A673 (cell line): ENCODE measurements at regions not wholly inside any gene's neighbourhood (a gene's known extent, or its start where the extent isn't known, plus 50 kb on each side); places are given as distances from the start of the nearest gene placed in this dataset.

Experiments used
- BruUV-seq: library from RNA; stranded (reverse); fragments of 400-500 nt; replicated peaks from 2 replicates; lab custom pipeline; 2021; lab: Mats Ljungman, UMichigan
- CTCF ChIA-PET: fragments of 300-600 bp; sonication (Branson Sonifier 250); formaldehyde crosslinking; loops from one replicate; lab custom pipeline; 2022; ENCODE audit warnings: antibody characterized with exemption; lab: Charles Lee
- POLR2A ChIA-PET: fragments of 300-600 bp; sonication (Branson Sonifier 250); formaldehyde crosslinking; loops from one replicate; lab custom pipeline; 2022; ENCODE audit warnings: antibody characterized with exemption; ENCODE audit not compliant: low non-redundant PET; lab: Charles Lee
- DNase-seq: peaks from one replicate; pipeline ENCODE4 v3.0.0-alpha.2; 2015; ENCODE audit warnings: low spot score
- H3K27ac ChIP-seq: fragments of 200-600 bp; sonication (generic); 2 replicates; pipeline ENCODE4 v1.5.1; 2016; ENCODE audit warnings: mixed run types, low read depth, mild to moderate bottlenecking, mixed read lengths, antibody characterized with exemption, low read length; ENCODE audit not compliant: poor library complexity, severe bottlenecking
- H3K27me3 ChIP-seq: fragments of 200-600 bp; sonication (generic); replicated peaks from 2 replicates; pipeline ENCODE4 v1.6.1; 2017; ENCODE audit warnings: mixed run types, low read depth, mild to moderate bottlenecking, mixed read lengths, antibody characterized with exemption, low read length; ENCODE audit not compliant: insufficient read depth, poor library complexity
- H3K36me3 ChIP-seq: fragments of 200-600 bp; sonication (generic); 2 replicates; pipeline ENCODE4 v1.6.1; 2016; ENCODE audit warnings: mixed run types, mild to moderate bottlenecking, mixed read lengths, antibody characterized with exemption, low read length; ENCODE audit not compliant: insufficient read depth, poor library complexity, severe bottlenecking
- H3K4me1 ChIP-seq: fragments of 200-600 bp; sonication (generic); 2 replicates; pipeline ENCODE4 v1.6.1; 2017; ENCODE audit warnings: mixed run types, mild to moderate bottlenecking, mixed read lengths, antibody characterized with exemption, low read length; ENCODE audit not compliant: insufficient read depth, poor library complexity, severe bottlenecking
- H3K4me3 ChIP-seq: fragments of 200-600 bp; sonication (generic); 2 replicates; pipeline ENCODE4 v1.5.1; 2016; ENCODE audit warnings: low read depth, mixed run types, mild to moderate bottlenecking, mixed read lengths, low read length; ENCODE audit not compliant: poor library complexity, severe bottlenecking
- H3K9me3 ChIP-seq: fragments of 200-600 bp; sonication (generic); 2 replicates; pipeline ENCODE4 v1.6.1; 2016; ENCODE audit warnings: mixed run types, low read depth, mild to moderate bottlenecking, mixed read lengths, antibody characterized with exemption, low read length; ENCODE audit not compliant: poor library complexity, severe bottlenecking
- CTCF ChIP-seq: fragments of 300-800, 200-600 bp; sonication (generic); conservative IDR thresholded peaks from 2 replicates; pipeline ENCODE4 v1.5.1; 2017; ENCODE audit warnings: low read depth, mild to moderate bottlenecking, antibody characterized with exemption, low read length, moderate library complexity, mixed read lengths
- EZH2 ChIP-seq: fragments of 200-600 bp; sonication (generic); IDR thresholded peaks from 2 replicates; pipeline ENCODE4 v1.6.1; 2017; ENCODE audit warnings: borderline replicate concordance, low read depth, mild to moderate bottlenecking, mixed read lengths, antibody characterized with exemption, low read length; ENCODE audit not compliant: poor library complexity, severe bottlenecking
- intact Hi-C: fragments of 100-400 bp; cut with micrococcal nuclease; formaldehyde crosslinking; loops from one replicate; pipeline ENCODE4 v1.10.0; 2022; ENCODE audit not compliant: unreplicated experiment

- no TSS peak for BruUV-seq
- H3K9me3 ChIP-seq: no peaks in the 10 kb centered on the region
- no peak for DNase-seq
- H3K4me3 ChIP-seq: no peak overlapping the region
- H3K27ac ChIP-seq: no peak overlapping the region
- TF ChIP-seq EZH2 (no peak), CTCF (no peak)
- no peaks in the 10 kb centered on the region for H3K36me3 ChIP-seq
- ChIA-PET POLR2A (no interaction called here), CTCF (no interaction called here)
- no peaks in the 10 kb centered on the region for H3K27me3 ChIP-seq
- intact Hi-C loops: no loop called here
- peaks cover 31% of the 10 kb centered on the region for H3K4me1 ChIP-seq
Measured at GRCh38 chr14:71416392-71416791, 509.1 kb downstream of the PCNX1 start.

GRCh38 chr14:71418532-71419245, 511.4 kb downstream of the PCNX1 start:
- CTCF ChIA-PET: no interaction called here

GRCh38 chr14:71423481-71423880, 508.7 kb upstream of the RGS6 start:
- H3K4me3 ChIP-seq: no peak overlapping the region
- no peak for DNase-seq
- intact Hi-C loops: no loop called here
- ChIA-PET POLR2A (interaction anchor here (0.7 kb wide), 1 partner anchor 86 kb away, joined by 6 read pairs; no protein-coding TSS in a partner anchor), CTCF (no interaction called here)
- H3K9me3 ChIP-seq: peaks cover 33% of the 10 kb centered on the region
- peaks cover 8% of the 10 kb centered on the region for H3K4me1 ChIP-seq
- H3K27ac ChIP-seq: no peak overlapping the region
- TF ChIP-seq EZH2 (no peak), CTCF (no peak)
- no peaks in the 10 kb centered on the region for H3K27me3 ChIP-seq
- H3K36me3 ChIP-seq: peaks cover 4% of the 10 kb centered on the region
- BruUV-seq: no TSS peak

More at GRCh38 chr14:71418532-71419245, 511.4 kb downstream of the PCNX1 start:
- H3K27me3 ChIP-seq: no peaks in the 10 kb centered on the region
- no peaks in the 10 kb centered on the region for H3K9me3 ChIP-seq
- intact Hi-C loops: no loop called here
- no TSS peak for BruUV-seq
- H3K27ac ChIP-seq: peak overlapping the region; percentile 77
- H3K36me3 ChIP-seq: no peaks in the 10 kb centered on the region
- peak overlapping the region; percentile 3 for H3K4me3 ChIP-seq
- POLR2A ChIA-PET: interaction anchor here (0.6 kb wide), 1 partner anchor 679 kb away, joined by 3 read pairs; no protein-coding TSS in a partner anchor
- peak; percentile 77 for DNase-seq
- H3K4me1 ChIP-seq: peaks cover 19% of the 10 kb centered on the region
- no peak for TF ChIP-seq CTCF
- TF ChIP-seq EZH2: no peak
